Stimulated activated naive CD8-positive, alpha-beta T cell treated with anti-CD3 and anti-CD28 coated beads, Interleukin-15, Interleukin-2, amounts not matched to agents 100 U/mL and 50 U/mL, for 24 hours (primary cell): ENCODE measurements at regions not wholly inside any gene's neighbourhood (a gene's known extent, or its start where the extent isn't known, plus 50 kb on each side); places are given as distances from the start of the nearest gene placed in this dataset.

Experiments
- ATAC-seq: fragments of 150-1000 bp; cut with Tn5 transposase; one replicate; pipeline ENCODE4 v1.10.0; 2021
- DNase-seq: peaks from one replicate; pipeline ENCODE4 v3.0.0; 2021

GRCh38 chr15:46416544-46416943 lies 781.7 kb downstream of the SQOR start:
- ATAC-seq (no peak), DNase-seq (no peak)

- ATAC-seq (no peak), DNase-seq (no peak)
Measured at GRCh38 chr15:46420990-46421389, 786.2 kb downstream of the SQOR start.

- no peak for DNase-seq
- ATAC-seq = no peak
Measured at GRCh38 chr15:46441294-46442062, 806.6 kb downstream of the SQOR start.

- no peak for ATAC-seq
- DNase-seq = no peak
Measured at GRCh38 chr15:46442184-46442583, 807.4 kb downstream of the SQOR start.

- no peak for DNase-seq
- ATAC-seq = no peak
Measured at GRCh38 chr15:46442901-46443590, 808.2 kb downstream of the SQOR start.

GRCh38 chr15:46450112-46450809 lies 815.4 kb downstream of the SQOR start:
- ATAC-seq (no peak), DNase-seq (no peak)

- no peak for DNase-seq
- no peak for ATAC-seq
Measured at GRCh38 chr15:46450810-46451182, 816.0 kb downstream of the SQOR start.

- ATAC-seq (no peak), DNase-seq (no peak)
Measured at GRCh38 chr15:46452297-46452820, 817.5 kb downstream of the SQOR start.

GRCh38 chr15:46456456-46456855 lies 821.6 kb downstream of the SQOR start:
- DNase-seq = no peak

GRCh38 chr15:46460431-46461094 lies 825.7 kb downstream of the SQOR start:
- no peak for DNase-seq
- ATAC-seq = no peak

More at GRCh38 chr15:46456456-46456855, 821.6 kb downstream of the SQOR start:
- ATAC-seq = no peak

GRCh38 chr15:46461416-46461815 lies 826.6 kb downstream of the SQOR start:
- DNase-seq (no peak), ATAC-seq (no peak)

- DNase-seq (no peak), ATAC-seq (no peak)
Measured at GRCh38 chr15:46467041-46467440, 832.2 kb downstream of the SQOR start.

- DNase-seq = no peak
- ATAC-seq = no peak
Measured at GRCh38 chr15:46471096-46471495, 836.3 kb downstream of the SQOR start.

GRCh38 chr15:46489276-46489675 lies 854.4 kb downstream of the SQOR start:
- no peak for DNase-seq
- no peak for ATAC-seq

- no peak for ATAC-seq
- DNase-seq = no peak
Measured at GRCh38 chr15:46496491-46497115, 861.8 kb downstream of the SQOR start.

- DNase-seq = no peak
- ATAC-seq = no peak
Measured at GRCh38 chr15:46502667-46503066, 867.8 kb downstream of the SQOR start.

- DNase-seq = no peak
- ATAC-seq = no peak
Measured at GRCh38 chr15:46518381-46518780, 883.6 kb downstream of the SQOR start.

- no peak for DNase-seq
- no peak for ATAC-seq
Measured at GRCh38 chr15:46523701-46524100, 888.9 kb downstream of the SQOR start.

GRCh38 chr15:46525984-46526725 lies 891.3 kb downstream of the SQOR start:
- ATAC-seq = no peak

GRCh38 chr15:46526726-46527110 lies 891.9 kb downstream of the SQOR start:
- DNase-seq = no peak
- ATAC-seq = no peak

More at GRCh38 chr15:46525984-46526725, 891.3 kb downstream of the SQOR start:
- DNase-seq = no peak

- ATAC-seq (no peak), DNase-seq (no peak)
Measured at GRCh38 chr15:46543626-46544025, 908.8 kb downstream of the SQOR start.
